ENCODE measurements at regions not wholly inside any gene's neighbourhood (a gene's known extent, or its start where the extent isn't known, plus 50 kb on each side); places are given as distances from the start of the nearest gene placed in this dataset.
A peak's percentile ranks its signal among the peaks of the same experiment; 100 is the strongest.

DNA sequence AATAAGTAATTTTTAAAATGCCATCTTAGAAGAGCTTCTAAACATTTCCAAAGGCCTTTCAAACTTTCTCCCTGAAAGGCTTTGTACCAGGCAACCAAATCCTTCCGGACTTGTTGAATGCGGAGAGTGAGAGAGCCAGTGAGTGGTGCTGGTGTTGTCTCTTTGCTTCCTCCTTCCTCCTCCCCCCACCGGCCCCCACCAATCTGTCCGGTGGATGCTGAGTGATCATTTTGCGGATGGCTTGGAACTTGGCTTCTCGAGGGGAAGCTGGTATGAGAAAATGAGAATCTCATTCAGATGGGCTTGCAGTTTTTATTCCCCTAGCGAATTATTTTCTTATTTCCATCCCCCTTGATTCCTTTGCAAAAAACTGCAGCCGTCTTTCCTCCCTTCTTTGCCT is 97.3 kb downstream of the ANKRD60 start:
- peak; percentile 54 for DNase-seq
- Histone ChIP-seq H3K36me3 (no peaks in the 10 kb centered on the region), H3K4me3 (no peak overlapping the region), H3K9me3 (no peaks in the 10 kb centered on the region), H3K27ac (peak overlapping the region; percentile 32 to 58 (median 46)), H3K27me3 (peaks cover 0 to 19% (median 6%) of the 10 kb centered on the region in 3 donors), H3K4me1 (peaks cover 0 to 17% (median 8%) of the 10 kb centered on the region in 4 donors)
- TF ChIP-seq EP300 (IDR thresholded peaks at IDR 0.05) (no peak), POLR2AphosphoS5 (IDR thresholded peaks at IDR 0.05) (no peak), POLR2A (IDR thresholded peaks at IDR 0.05) (no peak), CTCF (IDR thresholded peaks at IDR 0.05) (no peak)
- intact Hi-C loops (cut with DNase I): no loop called here
- 26 to 58% methylated on average over 8 of the region's 8 CpGs for WGBS, 2 donors

GRCh38 chr20:58130581-58130980 is 97.9 kb downstream of the ANKRD60 start:
- Histone ChIP-seq H3K9me3 (no peaks in the 10 kb centered on the region), H3K4me3 (no peak overlapping the region), H3K27ac (peak overlapping the region; percentile 12 to 42 (median 37)), H3K4me1 (peaks cover 0 to 17% (median 7%) of the 10 kb centered on the region in 4 donors), H3K27me3 (peaks cover 0 to 16% (median 6%) of the 10 kb centered on the region in 3 donors), H3K36me3 (no peaks in the 10 kb centered on the region)
- intact Hi-C loops (cut with DNase I): no loop called here
- TF ChIP-seq POLR2AphosphoS5 (IDR thresholded peaks at IDR 0.05) (no peak), EP300 (IDR thresholded peaks at IDR 0.05) (no peak), POLR2A (IDR thresholded peaks at IDR 0.05) (no peak), CTCF (IDR thresholded peaks at IDR 0.05) (no peak)
- 80 to 89% methylated on average over 14 of the region's 14 CpGs for WGBS, 2 donors
- no peak for DNase-seq

DNA sequence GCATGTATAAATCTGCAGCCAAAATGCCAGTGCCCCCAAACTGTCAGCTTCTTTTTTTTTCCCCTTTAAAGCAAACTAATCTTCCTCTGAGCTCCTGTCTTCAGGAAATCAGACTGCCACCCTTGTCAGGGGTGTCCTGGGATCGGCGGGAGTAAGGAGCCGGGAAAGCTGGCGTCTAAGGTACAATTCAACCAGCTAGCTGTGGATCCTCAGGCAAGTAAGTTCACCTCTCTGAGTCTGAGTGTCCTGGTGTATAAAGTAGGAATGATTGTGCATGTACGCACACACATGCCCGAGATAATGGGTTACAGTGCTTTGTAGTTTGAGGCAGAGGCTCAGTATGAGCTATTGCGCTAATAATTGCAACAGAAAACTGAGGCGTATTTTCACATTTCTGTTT is 98.3 kb downstream of the ANKRD60 start:
- intact Hi-C loops (cut with DNase I): no loop called here
- peak overlapping the region; percentile 12 to 44 (median 42) for H3K27ac ChIP-seq
- TF ChIP-seq POLR2AphosphoS5 (IDR thresholded peaks at IDR 0.05) (no peak), CTCF (IDR thresholded peaks at IDR 0.05) (no peak), POLR2A (IDR thresholded peaks at IDR 0.05) (no peak), EP300 (IDR thresholded peaks at IDR 0.05) (no peak)
- no peak overlapping the region for H3K4me3 ChIP-seq
- H3K36me3 ChIP-seq: no peaks in the 10 kb centered on the region
- H3K27me3 ChIP-seq: peaks cover 0 to 12% (median 6%) of the 10 kb centered on the region in 3 donors
- H3K9me3 ChIP-seq: peaks cover 0 to 1% (median 0%) of the 10 kb centered on the region in 4 donors
- peaks cover 0 to 17% (median 5%) of the 10 kb centered on the region in 4 donors for H3K4me1 ChIP-seq
- DNase-seq: no peak
- 93 to 96% methylated on average over 8 of the region's 8 CpGs for WGBS, 2 donors

- DNase-seq: no peak
- H3K27ac ChIP-seq: peak overlapping the region in 2 of 4 donors; percentile 42 to 44
Observed at GRCh38 chr20:58129721-58130151, 98.7 kb downstream of the ANKRD60 start.

More at GRCh38 chr20:58129721-58130151, 98.7 kb downstream of the ANKRD60 start:
- peaks cover 0 to 17% (median 5%) of the 10 kb centered on the region in 4 donors for H3K4me1 ChIP-seq
- H3K4me3 ChIP-seq: no peak overlapping the region
- H3K27me3 ChIP-seq: peaks cover 0 to 8% (median 3%) of the 10 kb centered on the region in 3 donors
- peaks cover 0 to 4% (median under 1%) of the 10 kb centered on the region in 4 donors for H3K9me3 ChIP-seq
- WGBS, 2 donors: 70 to 84% methylated on average over 13 of the region's 13 CpGs
- H3K36me3 ChIP-seq: no peaks in the 10 kb centered on the region
- intact Hi-C loops (cut with DNase I): no loop called here
- TF ChIP-seq CTCF (IDR thresholded peaks at IDR 0.05) (no peak), POLR2AphosphoS5 (IDR thresholded peaks at IDR 0.05) (no peak), EP300 (IDR thresholded peaks at IDR 0.05) (no peak), POLR2A (IDR thresholded peaks at IDR 0.05) (no peak)
